ENCODE measurements at regions not wholly inside any gene's neighbourhood (a gene's known extent, or its start where the extent isn't known, plus 50 kb on each side); places are given as distances from the start of the nearest gene placed in this dataset.

GRCh38 chr7:110387689-110388088 is 703.2 kb upstream of the LRRN3 start:
- TF ChIP-seq POLR2AphosphoS5 (IDR thresholded peaks at IDR 0.05; ENCODE audit: low read depth, low read length) (no peak), TAF1 (IDR thresholded peaks at IDR 0.05; ENCODE audit: low read depth, low read length) (no peak), POLR2A (IDR thresholded peaks at IDR 0.05; ENCODE audit: low read depth, low read length) (no peak), SPI1 (IDR thresholded peaks at IDR 0.05; ENCODE audit: low read depth, low read length) (no peak), POU2F2 (IDR thresholded peaks at IDR 0.05; ENCODE audit: low read depth, low read length) (no peak), PAX5 (IDR thresholded peaks at IDR 0.05; ENCODE audit: insufficient read depth, low read length, severe bottlenecking) (no peak)

Measured in GM12891 (cell line).